ENCODE measurements at regions not wholly inside any gene's neighbourhood (a gene's known extent, or its start where the extent isn't known, plus 50 kb on each side); places are given as distances from the start of the nearest gene placed in this dataset.

DNA sequence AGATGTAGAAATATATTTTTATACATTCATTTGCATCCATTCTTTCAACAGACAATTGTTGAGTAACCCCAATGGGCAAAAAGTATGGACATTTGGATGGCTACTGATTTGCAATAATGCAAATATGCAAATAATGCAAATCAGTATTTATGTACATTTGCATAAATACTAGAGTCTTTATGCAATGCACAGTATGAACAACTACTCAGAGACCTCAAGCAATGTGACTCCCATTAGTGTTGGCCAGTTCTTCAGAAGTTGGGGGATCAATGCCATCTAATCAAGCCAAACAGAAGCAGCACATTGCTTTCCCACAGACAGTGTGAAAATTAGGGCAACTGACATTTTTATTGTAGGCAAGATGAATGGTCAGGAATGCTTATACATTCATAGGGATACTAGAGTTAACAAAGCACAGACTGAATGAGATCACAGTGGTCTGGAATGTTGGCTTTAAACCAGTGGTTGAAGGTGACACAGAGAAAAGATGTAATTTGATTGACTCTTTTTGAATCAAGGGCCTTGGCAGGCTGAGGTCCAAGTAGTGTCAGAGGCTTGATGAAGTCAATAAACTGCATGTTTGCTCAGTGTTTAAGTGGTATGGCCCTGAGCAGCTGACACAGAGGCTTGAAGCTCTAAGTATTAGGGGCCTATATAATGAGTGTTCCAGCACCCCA, 256.6 kb downstream of the CTH start:
- Histone ChIP-seq H2BK5ac (ENCODE audit: insufficient read length, low read length) (no peak overlapping the region), H3K9ac (ENCODE audit: extremely low read depth, insufficient read length, low read length) (no peak overlapping the region), H3T11ph (ENCODE audit: low read length) (no peak overlapping the region), H3K23me2 (ENCODE audit: insufficient read length, low read depth, low read length, poor library complexity, severe bottlenecking) (no peaks in the 10 kb centered on the region), H3K9me3 (ENCODE audit: control insufficient read depth, low read depth, low read length) (no peaks in the 10 kb centered on the region), H3K79me1 (ENCODE audit: insufficient read depth, low read depth, low read length, poor library complexity, severe bottlenecking) (no peaks in the 10 kb centered on the region), H4K8ac (replicated peaks; ENCODE audit: insufficient read length, low read depth, low read length) (no peak overlapping the region), H3K27me3 (ENCODE audit: insufficient read depth, low read length) (no peaks in the 10 kb centered on the region), H2AK5ac (ENCODE audit: insufficient read length, low read length) (no peak overlapping the region), H3K18ac (ENCODE audit: insufficient read length, low read depth, low read length) (no peak overlapping the region), H4K5ac (ENCODE audit: insufficient read length, low read depth, low read length) (no peak overlapping the region), H3K56ac (ENCODE audit: insufficient read length, low read depth, low read length) (no peak overlapping the region), H2BK20ac (ENCODE audit: low read depth, low read length, poor library complexity, severe bottlenecking) (no peak overlapping the region), H2BK120ac (ENCODE audit: low read depth, low read length, poor library complexity, severe bottlenecking) (no peak overlapping the region), H4K20me1 (ENCODE audit: control insufficient read depth, insufficient read depth, insufficient read length) (no peaks in the 10 kb centered on the region), H3K4ac (ENCODE audit: low read depth, low read length) (no peak overlapping the region), H3K4me1 (ENCODE audit: insufficient read depth, low read length) (no peaks in the 10 kb centered on the region), H4K91ac (ENCODE audit: insufficient read length, low read depth, low read length) (no peak overlapping the region), H3K4me2 (ENCODE audit: insufficient read depth, insufficient read length, low read length) (no peak overlapping the region), H2AFZ (ENCODE audit: low read length) (no peak overlapping the region), H3K14ac (ENCODE audit: insufficient read depth, low read length) (no peak overlapping the region), H3K79me2 (ENCODE audit: insufficient read depth, low read length) (no peaks in the 10 kb centered on the region), H2BK12ac (ENCODE audit: insufficient read length, low read depth, low read length) (no peak overlapping the region), H2BK15ac (ENCODE audit: low read depth, low read length) (no peak overlapping the region), H3K27ac (ENCODE audit: insufficient read length, low read depth, low read length) (no peak overlapping the region), H3K23ac (ENCODE audit: insufficient read length, low read depth, low read length) (no peak overlapping the region)
- Mint-ChIP-seq H3K4me3 (no peak overlapping the region), H3K36me3 (ENCODE audit: insufficient read depth in 1 of 3, low read depth in 3 of 3) (no peaks in the 10 kb centered on the region), H3K27me3 (ENCODE audit: low read depth) (no peaks in the 10 kb centered on the region), H3K9me3 (no peaks in the 10 kb centered on the region), H3K27ac (no peak overlapping the region), H3K4me1 (peaks cover 0 to 7% of the 10 kb centered on the region in 2 experiments; a peak in 3 of 4 replicates)
- no peak for TF ChIP-seq CTCF (conservative IDR thresholded peaks at IDR 0.05)
- no peak for DNase-seq

Data from H9 (cell line).